CD4-positive, alpha-beta T cell treated with Interleukin-12 subunit alpha and Interleukin-12 subunit beta, for 1 hour (primary cell): ENCODE measurements at regions not wholly inside any gene's neighbourhood (a gene's known extent, or its start where the extent isn't known, plus 50 kb on each side); places are given as distances from the start of the nearest gene placed in this dataset.
"Not testable (repeated sequence)": the region's sequence is repeated elsewhere in the genome, so short reads cannot be mapped to it uniquely, and the experiment has no call there.

Source experiments
- DNase-seq: peaks from one replicate; pipeline ENCODE4 v3.0.0-alpha.2; 2020

GRCh38 chr3:124621498-124621897 lies 108.8 kb upstream of the UMPS start:
- DNase-seq, result no peak

DNA sequence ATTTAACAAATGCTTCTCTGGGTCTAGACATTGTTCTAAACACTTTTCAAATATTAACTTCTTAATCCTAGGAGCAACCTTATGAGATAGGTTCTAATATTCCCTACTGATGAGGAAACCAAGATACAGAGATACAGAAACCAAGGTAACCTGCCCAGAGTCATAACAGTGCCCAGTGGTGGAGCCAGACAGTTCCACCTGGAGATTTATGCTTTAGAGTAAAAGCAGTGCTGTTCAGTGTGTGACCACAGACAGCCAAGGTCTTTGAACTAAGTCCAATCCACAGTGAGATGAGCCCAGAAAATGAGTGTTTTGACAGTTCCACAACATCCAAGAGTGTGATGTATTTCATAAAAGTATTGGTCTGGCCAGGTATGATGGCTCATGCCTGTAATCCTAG lies 105.2 kb upstream of the UMPS start:
- no peak for DNase-seq

GRCh38 chr3:124627501-124627908 lies 102.7 kb upstream of the UMPS start:
- no peak for DNase-seq

DNA sequence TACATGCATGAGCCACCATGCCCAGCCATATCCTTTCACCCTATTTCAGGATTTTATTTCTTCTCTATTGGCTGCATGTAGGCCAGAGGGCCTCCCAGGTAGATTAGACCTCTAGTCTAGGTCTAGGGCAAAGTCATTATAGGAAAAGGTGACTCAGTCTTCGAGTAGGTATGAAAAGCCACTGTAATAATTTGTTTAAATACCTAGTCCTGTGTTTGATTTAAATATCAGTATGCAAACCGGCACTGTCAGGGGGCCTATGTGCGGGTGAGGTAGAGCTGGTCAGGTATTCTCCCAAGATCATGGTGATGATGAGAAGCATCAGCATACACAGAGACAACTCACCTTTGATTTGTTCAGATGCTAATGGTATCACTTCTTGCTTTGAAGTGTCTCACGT lies 101.4 kb upstream of the UMPS start:
- DNase-seq, result no peak

- DNase-seq, result no peak
Measured at GRCh38 chr3:124629497-124629896, 100.8 kb upstream of the UMPS start.

DNA sequence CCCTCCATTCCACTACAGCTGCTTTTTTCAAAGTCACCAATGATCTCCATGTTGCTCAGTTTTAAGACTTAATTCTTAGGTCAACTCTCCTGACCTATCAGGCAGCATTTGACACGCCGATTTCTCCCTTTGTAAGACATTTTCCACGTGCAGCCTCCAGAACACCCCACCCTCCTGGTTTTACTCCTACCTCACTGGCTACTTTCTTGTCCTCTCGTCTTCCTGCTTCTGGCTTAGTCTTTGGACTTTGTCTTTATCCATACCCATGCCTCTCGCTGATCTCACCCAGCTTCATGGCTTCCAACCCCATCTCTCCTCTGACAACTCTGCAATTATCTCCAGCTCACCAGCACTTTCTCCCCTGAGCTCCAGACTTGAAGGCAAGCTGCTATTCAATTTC lies 99.3 kb upstream of the UMPS start:
- DNase-seq, result no peak

DNA sequence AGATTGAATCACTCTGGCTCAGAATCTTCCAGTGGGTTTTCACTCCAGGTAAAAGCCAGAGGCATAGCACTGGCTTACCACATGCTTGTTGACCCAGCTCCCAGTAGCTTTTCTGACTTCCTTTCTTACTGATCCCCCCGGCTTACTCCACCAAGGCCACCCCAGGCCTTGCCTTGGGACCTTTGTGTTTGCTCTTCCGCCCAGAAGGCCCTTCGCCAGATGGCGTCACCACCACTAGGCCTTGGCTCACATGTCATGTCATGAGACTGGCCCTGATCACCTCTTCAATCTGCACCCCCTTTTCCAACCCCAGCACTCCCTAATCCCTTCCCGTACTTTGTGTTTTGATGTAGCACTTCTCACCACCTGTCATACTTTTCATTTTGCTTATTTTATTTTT lies 98.5 kb upstream of the UMPS start:
- no peak for DNase-seq

- no peak for DNase-seq
Measured at GRCh38 chr3:124632566-124633140, 97.6 kb upstream of the UMPS start.

- no peak for DNase-seq
Measured at GRCh38 chr3:124633524-124633923, 96.7 kb upstream of the UMPS start.

DNA sequence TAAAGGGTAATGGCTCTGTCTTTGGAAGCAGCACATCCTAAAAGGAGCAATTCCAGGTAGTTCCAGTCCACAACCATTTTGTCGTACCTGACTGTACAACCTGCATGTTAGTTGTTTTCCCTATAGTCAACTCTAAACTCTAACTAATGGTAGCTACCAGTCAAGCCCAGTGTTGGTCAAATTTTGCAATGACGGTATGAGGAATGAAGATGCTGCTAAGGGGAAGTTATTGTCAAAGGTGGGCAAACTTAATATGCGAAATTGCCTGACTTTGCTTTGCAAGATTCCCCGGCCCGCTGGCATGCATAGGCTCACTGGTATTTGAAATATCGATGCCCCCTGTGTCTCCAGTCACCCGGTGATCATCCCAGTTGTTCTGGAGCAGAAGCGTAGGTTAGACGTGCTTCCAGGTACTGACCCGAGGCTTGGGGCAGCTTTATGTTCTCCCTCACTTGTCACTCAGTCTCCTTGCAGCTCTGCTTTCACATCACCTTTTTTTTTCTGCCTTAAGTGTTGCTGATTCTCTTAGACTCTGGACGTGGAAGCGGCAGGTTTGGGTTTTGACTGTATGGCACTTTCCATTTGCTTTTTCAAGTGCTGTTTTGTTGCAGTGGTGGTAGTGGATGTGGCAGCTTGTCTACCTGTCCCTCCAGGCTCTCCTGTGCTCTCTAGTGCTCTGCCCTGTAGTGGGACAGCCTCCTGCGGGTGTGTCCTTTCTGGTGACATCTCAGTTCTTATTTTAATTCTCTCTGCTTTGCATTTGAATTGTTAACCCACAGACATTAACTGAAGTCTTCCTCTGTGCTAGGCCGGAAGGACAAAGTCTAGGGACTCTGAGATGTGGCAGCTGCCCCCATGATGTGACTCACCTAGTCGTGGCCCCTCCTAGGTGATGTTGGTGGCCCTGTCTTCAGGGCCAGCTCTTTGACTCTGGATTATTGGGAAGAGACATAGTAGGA lies 95.8 kb upstream of the UMPS start:
- no peak for DNase-seq

DNA sequence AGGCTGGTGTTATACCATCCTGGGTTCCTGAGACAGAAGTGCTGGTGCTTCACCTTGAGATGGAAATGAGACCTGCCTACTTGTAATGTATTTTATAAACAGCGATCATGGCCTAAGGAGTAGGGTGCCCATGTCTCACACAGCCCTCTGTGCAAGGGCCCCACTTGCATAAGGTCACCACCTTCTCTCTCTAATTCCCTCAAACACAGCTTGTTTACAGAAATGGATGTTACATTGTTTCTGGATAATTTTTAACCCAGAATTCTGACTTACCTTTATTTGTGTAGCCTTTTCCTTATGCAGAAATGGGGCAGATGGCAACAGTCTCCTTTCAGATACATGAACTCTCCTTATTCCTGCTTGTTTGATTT lies 95.1 kb upstream of the UMPS start:
- no peak for DNase-seq

DNA sequence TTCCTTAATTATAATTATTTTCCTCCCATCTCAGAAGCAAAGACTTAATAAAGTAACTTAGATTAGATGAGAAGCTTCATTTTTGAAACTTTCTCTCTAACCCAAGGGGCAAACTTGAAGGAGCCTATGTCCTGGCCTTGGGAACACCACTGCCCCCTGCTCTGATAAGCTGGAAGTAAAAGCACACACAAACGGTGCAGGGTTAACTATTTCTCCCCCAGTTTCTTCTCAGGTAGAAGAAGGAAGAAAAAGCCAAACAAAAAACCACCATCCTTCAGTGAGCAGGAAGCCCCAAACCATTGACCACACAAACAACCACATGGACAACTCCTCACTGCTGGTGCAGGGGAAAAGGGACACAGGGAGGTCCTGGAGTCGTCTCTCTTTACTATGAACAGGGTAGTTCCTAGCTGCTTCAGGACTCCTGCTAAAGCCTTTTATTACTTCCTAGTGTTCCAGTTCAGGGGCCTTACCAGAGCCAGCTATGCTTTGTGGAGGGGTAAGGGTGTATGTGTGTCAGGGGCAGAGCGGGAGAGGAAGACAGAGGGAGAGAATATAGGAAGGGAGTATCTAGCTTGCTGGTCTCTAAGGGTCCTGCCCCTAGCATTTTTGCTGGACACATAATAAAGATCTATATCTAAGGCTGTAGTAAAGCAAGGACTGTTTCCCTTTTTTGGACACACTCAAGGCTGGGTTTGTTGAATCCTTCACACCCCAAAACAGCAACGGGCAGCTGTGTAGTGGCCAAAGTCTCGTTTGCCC lies 94.0 kb upstream of the UMPS start:
- no peak for DNase-seq

DNA sequence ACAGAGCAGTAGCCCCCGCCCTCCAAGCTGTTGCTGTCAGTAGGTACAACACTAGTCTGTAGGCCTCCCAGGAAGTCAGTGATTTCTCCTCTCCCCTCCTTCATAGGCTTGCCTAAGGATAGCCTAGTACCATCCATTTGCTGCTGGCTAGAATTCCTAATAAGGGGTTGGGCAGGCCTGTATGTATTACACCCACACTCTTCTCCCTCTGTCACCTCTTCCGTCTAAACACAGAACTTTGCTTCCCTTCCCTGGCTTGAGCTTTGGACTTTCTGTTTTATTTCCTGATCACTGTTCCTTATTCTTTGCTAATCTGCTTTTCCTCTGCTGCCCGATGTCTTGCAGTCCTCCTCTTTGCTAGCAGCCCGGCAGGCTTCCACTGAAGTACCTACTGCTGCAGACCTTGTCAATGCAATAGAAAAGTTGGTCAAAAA lies 93.4 kb upstream of the UMPS start:
- DNase-seq, result no peak

DNA sequence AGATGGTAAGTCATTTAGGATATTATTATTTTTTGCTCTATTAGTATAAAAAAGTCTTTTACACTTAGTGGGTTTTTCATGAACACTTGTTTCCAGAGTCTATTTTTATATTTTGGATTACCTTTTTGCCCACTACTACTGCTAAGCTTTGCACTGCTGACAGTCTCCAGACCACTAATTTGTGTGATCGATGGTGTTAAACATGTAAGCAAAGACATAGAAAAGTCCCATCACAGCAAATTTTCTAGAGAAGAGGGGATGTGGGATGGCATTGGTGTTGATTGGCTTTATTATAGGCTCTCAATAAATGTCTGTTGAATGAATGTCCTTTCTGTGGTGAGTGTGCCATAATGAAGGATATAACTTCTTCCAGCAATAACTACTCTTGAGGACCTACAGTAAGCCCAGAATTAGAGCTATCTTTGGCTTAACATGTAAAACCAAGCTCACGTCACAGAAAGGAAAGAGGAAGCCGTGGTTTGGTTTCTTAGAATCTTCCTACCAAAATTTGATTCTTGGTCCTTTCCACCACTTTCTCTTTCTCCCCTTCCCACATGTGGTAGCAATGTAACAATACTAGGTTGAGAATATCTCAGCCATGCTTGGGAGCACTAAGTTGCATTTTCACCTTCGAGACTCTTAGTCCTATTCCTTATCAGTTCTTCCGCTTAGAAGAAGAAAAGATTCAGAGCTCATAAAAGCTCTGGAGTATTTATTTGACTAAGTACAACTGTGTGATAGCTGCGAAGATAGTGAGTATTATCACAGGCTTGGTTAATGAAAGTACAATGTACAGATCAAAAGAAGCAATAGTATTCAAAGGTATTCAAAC lies 90.6 kb upstream of the UMPS start:
- peak; percentile 20 for DNase-seq

DNA sequence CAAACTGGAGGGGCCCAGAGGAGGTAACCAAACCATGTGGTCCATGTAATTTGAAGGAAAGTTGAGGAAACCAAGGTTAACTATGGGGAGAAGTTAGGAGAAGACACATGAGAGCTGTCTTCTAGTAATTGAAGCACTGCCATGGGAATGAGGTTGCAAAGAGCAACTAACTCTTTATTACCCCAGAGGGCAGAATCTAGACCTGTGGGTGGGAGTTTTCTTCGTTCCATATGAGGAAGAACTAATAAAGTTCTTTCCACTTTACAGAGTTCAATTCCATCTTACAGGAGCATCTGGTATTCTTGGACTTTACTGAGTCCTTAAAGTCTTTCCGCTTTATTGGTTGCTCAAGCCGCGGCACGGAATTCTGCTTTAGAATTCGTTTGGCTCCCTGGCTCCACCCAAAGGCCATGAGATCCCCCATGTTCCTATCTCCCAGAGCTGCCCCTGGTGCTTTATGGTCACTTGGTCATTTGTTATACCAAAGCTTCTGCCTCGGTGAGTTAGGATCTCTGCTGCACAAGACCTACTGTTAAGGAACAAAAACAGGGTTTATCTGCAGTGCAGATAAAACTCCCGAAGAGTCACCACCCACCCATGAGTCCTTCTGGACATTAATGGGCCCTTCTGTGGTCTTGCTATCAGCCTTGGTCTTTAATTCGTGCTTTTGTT lies 89.5 kb upstream of the UMPS start:
- DNase-seq, result no peak

DNA sequence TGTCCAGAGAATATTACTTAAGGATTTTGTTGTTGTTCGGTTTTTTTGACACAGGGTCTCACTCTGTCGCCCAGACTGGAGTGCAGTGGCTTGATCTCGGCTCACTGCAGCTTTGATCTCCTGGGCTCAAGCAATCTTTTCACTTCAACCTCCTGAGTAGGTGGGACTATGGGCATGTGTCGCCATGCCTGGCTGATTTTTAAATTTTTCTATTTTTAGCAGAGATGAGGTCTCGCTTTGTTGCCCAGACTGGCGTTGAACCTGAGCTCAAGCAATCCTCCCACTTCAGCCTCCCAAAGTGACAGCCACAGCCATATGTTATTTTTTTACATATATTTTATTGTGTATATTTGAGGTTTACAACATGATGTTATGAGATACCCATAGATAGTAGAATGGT lies 86.8 kb upstream of the UMPS start:
- no peak for DNase-seq

GRCh38 chr3:124646186-124646585 lies 84.1 kb upstream of the UMPS start:
- not testable (repeated sequence) for DNase-seq

- no peak for DNase-seq
Measured at GRCh38 chr3:124648551-124648950, 81.7 kb upstream of the UMPS start.

DNA sequence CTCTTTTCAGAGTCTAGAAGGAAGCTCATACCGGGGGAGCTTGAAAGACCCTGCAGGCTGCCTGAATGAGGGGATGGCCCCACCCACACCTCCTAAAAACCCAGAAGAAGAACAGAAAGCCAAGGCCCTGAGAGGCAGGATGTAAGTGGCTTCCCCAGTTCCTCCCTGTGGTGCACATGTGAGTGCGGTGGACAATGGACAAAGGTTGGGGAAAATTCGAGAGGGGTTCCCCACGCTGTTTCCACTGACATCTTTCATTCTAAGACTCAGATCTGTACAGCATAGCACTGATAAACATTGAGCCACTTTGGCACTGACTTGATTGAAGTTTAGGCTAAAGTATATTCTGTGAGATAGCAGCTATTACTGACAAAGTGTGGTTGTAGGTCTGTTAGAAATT lies 79.5 kb upstream of the UMPS start:
- DNase-seq, result no peak

GRCh38 chr3:124651416-124651815 lies 78.8 kb upstream of the UMPS start:
- DNase-seq, result not testable (repeated sequence)

DNA sequence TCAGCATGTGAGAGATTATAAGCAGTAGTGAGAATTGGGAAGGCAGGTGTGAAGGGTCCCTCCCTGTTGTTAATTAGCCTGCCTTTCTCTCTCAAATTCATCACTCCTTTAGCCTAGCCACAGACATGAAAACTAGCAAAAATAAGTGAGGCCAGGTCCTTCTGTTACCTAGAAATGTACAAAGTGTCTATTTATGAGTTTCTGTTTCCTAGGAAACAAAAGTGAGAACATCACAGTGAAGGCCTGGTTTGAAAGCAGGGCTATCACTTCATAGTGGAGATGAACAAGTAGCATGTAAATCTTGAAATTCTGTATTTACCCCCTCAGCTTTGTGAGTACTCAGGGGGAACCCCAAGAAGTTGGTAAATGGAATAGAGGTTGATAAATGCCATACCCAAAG lies 78.2 kb upstream of the UMPS start:
- no peak for DNase-seq

DNA sequence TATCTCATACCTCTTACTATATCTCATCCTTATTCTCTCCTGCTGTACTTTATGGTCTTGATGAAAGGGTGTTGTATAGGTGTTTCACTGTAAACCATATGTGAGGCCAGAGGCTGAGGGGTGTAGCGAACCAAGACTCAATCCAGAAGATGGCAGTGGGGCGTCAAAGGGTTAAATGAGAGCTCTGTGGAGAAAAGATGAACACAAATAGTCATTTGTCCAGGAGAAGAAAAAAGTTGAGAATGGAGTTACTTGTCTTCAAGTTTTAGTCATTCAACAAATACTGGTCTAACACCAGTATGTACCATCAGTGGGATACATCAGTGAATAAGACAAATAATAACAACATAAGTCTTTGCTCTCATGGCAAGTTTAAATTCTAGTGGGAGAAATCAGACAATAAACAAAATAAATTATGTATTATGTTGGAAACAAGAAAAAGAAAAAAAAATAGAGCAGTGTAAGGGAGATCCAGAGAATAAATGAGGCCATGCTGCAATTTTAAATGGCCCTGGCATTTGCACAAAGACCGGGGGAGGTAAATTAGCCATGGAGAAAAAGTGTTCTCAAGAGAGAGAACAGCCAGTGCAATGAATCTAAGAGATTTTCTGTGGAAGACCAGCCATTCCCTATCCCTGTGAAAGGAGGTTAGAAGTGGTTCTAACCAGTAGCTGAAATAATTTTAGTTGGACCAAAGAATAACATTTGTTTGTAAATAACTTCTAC lies 77.0 kb upstream of the UMPS start:
- no peak for DNase-seq
